GM12878 (cell line): ENCODE measurements at regions not wholly inside any gene's neighbourhood (a gene's known extent, or its start where the extent isn't known, plus 50 kb on each side); places are given as distances from the start of the nearest gene placed in this dataset.

Source experiments
- CBX3 ChIP-seq: fragments of 200-600 bp; sonication (generic); IDR thresholded peaks from 2 replicates; pipeline ENCODE4 v1.6.1; 2016; ENCODE audit warnings: low read depth, borderline replicate concordance
- CBX5 ChIP-seq: sonication (generic); IDR thresholded peaks from 2 replicates; pipeline ENCODE4 v1.6.1; 2016; ENCODE audit warnings: low read depth, moderate library complexity, mild to moderate bottlenecking, inconsistent platforms
- EZH2 ChIP-seq: IDR thresholded peaks from 2 replicates; pipeline ENCODE4 v1.6.1; 2012; ENCODE audit warnings: low read depth, mild to moderate bottlenecking, control low read depth, inconsistent platforms, low read length, borderline replicate concordance; ENCODE audit not compliant: control insufficient read depth
- FOXM1 ChIP-seq: IDR thresholded peaks from 2 replicates; pipeline ENCODE4 v1.6.1; 2012; ENCODE audit warnings: low read depth, mild to moderate bottlenecking, inconsistent platforms, low read length, moderate library complexity
- JUNB ChIP-seq: IDR thresholded peaks from 2 replicates; pipeline ENCODE4 v1.6.1; 2016; ENCODE audit warnings: antibody characterized with exemption, mild to moderate bottlenecking
- POLR2A ChIP-seq: IDR thresholded peaks from 2 replicates; pipeline ENCODE4 v1.6.1; 2011; ENCODE audit warnings: low read depth, mild to moderate bottlenecking, low read length
- POLR2AphosphoS5 ChIP-seq: IDR thresholded peaks from 2 replicates; pipeline ENCODE4 v1.6.1; 2011; ENCODE audit warnings: mild to moderate bottlenecking, low read length, inconsistent platforms
- STAT3 ChIP-seq: IDR thresholded peaks from 2 replicates; pipeline ENCODE4 v1.6.1; 2011; ENCODE audit warnings: low read depth, low read length, improper control_type of control experiment
- TF ChIP-seq, protein P1 (sequence below): fragments of 450-650 bp; IDR thresholded peaks from 2 replicates; pipeline ENCODE4 v1.6.1; 2017; ENCODE audit warnings: mild to moderate bottlenecking, moderate library complexity
- TF ChIP-seq, protein P2 (sequence below): IDR thresholded peaks from 2 replicates; pipeline ENCODE4 v1.6.1; 2011; ENCODE audit warnings: borderline replicate concordance, low read depth, mild to moderate bottlenecking, moderate library complexity, mixed read lengths, low read length; ENCODE audit not compliant: insufficient read depth; ENCODE audit errors: extremely low read length
- TF ChIP-seq, protein P3 (sequence below), 3 experiments: IDR thresholded peaks in 2 of 3; conservative IDR thresholded peaks in 1 of 3; 2 replicates each; pipeline ENCODE4 v1.5.1; 2011; ENCODE audit warnings: low read depth in 3 of 3, low read length in 3 of 3, mild to moderate bottlenecking in 3 of 3, control low read depth in 2 of 3, moderate library complexity in 2 of 3, inconsistent platforms in 1 of 3, mixed read lengths in 1 of 3; ENCODE audit not compliant: control insufficient read depth in 2 of 3, insufficient read depth in 1 of 3; ENCODE audit errors: extremely low read depth in 1 of 3
- TF ChIP-seq, protein P4 (sequence below): fragments of 450-650 bp; IDR thresholded peaks from 2 replicates; pipeline ENCODE4 v1.6.1; 2017; ENCODE audit warnings: mild to moderate bottlenecking, moderate library complexity
- TF ChIP-seq, protein P5 (sequence below): IDR thresholded peaks from 2 replicates; pipeline ENCODE4 v1.6.1; 2011; ENCODE audit warnings: low read depth, mild to moderate bottlenecking, low read length, moderate library complexity, borderline replicate concordance; ENCODE audit errors: extremely low read depth

DNA sequence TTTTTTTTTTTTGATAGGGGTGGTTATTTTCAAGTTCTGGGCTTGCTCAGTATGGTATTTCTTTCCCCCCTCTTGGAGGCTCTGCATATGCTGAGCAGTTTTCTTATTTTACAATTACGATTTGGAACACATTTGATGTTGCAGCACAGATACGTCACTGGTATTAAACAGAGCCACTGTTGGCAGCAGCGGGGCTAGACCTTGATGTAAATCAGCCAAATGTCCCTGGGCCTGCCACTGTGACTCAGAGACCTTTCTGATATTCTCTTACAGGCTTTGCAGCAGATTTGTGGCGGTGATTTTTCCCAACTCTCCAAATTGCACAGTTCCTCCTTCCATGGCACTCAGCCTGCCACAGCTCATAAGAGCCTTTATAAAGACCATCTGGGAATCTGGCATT, 81.1 kb downstream of the VMA21 start:
- TF ChIP-seq EZH2, result no peak
- no peak for TF ChIP-seq JUNB
- TF ChIP-seq, protein P1, sequence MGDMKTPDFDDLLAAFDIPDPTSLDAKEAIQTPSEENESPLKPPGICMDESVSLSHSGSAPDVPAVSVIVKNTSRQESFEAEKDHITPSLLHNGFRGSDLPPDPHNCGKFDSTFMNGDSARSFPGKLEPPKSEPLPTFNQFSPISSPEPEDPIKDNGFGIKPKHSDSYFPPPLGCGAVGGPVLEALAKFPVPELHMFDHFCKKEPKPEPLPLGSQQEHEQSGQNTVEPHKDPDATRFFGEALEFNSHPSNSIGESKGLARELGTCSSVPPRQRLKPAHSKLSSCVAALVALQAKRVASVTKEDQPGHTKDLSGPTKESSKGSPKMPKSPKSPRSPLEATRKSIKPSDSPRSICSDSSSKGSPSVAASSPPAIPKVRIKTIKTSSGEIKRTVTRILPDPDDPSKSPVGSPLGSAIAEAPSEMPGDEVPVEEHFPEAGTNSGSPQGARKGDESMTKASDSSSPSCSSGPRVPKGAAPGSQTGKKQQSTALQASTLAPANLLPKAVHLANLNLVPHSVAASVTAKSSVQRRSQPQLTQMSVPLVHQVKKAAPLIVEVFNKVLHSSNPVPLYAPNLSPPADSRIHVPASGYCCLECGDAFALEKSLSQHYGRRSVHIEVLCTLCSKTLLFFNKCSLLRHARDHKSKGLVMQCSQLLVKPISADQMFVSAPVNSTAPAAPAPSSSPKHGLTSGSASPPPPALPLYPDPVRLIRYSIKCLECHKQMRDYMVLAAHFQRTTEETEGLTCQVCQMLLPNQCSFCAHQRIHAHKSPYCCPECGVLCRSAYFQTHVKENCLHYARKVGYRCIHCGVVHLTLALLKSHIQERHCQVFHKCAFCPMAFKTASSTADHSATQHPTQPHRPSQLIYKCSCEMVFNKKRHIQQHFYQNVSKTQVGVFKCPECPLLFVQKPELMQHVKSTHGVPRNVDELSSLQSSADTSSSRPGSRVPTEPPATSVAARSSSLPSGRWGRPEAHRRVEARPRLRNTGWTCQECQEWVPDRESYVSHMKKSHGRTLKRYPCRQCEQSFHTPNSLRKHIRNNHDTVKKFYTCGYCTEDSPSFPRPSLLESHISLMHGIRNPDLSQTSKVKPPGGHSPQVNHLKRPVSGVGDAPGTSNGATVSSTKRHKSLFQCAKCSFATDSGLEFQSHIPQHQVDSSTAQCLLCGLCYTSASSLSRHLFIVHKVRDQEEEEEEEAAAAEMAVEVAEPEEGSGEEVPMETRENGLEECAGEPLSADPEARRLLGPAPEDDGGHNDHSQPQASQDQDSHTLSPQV, result no peak
- TF ChIP-seq, protein P2, sequence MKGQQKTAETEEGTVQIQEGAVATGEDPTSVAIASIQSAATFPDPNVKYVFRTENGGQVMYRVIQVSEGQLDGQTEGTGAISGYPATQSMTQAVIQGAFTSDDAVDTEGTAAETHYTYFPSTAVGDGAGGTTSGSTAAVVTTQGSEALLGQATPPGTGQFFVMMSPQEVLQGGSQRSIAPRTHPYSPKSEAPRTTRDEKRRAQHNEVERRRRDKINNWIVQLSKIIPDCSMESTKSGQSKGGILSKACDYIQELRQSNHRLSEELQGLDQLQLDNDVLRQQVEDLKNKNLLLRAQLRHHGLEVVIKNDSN, result no peak
- TF ChIP-seq CBX5, result no peak
- no peak for TF ChIP-seq POLR2AphosphoS5
- TF ChIP-seq, protein P3, sequence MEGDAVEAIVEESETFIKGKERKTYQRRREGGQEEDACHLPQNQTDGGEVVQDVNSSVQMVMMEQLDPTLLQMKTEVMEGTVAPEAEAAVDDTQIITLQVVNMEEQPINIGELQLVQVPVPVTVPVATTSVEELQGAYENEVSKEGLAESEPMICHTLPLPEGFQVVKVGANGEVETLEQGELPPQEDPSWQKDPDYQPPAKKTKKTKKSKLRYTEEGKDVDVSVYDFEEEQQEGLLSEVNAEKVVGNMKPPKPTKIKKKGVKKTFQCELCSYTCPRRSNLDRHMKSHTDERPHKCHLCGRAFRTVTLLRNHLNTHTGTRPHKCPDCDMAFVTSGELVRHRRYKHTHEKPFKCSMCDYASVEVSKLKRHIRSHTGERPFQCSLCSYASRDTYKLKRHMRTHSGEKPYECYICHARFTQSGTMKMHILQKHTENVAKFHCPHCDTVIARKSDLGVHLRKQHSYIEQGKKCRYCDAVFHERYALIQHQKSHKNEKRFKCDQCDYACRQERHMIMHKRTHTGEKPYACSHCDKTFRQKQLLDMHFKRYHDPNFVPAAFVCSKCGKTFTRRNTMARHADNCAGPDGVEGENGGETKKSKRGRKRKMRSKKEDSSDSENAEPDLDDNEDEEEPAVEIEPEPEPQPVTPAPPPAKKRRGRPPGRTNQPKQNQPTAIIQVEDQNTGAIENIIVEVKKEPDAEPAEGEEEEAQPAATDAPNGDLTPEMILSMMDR (IDR thresholded peaks at IDR 0.05 in 2 of 3, conservative IDR thresholded peaks at IDR 0.05 in 1 of 3; ENCODE audit: control insufficient read depth in 2 of 3, extremely low read depth in 1 of 3, insufficient read depth in 1 of 3, low read depth in 3 of 3, low read length in 3 of 3), result no peak
- no peak for TF ChIP-seq STAT3
- no peak for TF ChIP-seq FOXM1
- no peak for TF ChIP-seq CBX3
- TF ChIP-seq, protein P4, sequence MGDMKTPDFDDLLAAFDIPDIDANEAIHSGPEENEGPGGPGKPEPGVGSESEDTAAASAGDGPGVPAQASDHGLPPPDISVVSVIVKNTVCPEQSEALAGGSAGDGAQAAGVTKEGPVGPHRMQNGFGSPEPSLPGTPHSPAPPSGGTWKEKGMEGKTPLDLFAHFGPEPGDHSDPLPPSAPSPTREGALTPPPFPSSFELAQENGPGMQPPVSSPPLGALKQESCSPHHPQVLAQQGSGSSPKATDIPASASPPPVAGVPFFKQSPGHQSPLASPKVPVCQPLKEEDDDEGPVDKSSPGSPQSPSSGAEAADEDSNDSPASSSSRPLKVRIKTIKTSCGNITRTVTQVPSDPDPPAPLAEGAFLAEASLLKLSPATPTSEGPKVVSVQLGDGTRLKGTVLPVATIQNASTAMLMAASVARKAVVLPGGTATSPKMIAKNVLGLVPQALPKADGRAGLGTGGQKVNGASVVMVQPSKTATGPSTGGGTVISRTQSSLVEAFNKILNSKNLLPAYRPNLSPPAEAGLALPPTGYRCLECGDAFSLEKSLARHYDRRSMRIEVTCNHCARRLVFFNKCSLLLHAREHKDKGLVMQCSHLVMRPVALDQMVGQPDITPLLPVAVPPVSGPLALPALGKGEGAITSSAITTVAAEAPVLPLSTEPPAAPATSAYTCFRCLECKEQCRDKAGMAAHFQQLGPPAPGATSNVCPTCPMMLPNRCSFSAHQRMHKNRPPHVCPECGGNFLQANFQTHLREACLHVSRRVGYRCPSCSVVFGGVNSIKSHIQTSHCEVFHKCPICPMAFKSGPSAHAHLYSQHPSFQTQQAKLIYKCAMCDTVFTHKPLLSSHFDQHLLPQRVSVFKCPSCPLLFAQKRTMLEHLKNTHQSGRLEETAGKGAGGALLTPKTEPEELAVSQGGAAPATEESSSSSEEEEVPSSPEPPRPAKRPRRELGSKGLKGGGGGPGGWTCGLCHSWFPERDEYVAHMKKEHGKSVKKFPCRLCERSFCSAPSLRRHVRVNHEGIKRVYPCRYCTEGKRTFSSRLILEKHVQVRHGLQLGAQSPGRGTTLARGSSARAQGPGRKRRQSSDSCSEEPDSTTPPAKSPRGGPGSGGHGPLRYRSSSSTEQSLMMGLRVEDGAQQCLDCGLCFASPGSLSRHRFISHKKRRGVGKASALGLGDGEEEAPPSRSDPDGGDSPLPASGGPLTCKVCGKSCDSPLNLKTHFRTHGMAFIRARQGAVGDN, result no peak
- TF ChIP-seq, protein P5, sequence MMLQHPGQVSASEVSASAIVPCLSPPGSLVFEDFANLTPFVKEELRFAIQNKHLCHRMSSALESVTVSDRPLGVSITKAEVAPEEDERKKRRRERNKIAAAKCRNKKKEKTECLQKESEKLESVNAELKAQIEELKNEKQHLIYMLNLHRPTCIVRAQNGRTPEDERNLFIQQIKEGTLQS, result no peak
- no peak for TF ChIP-seq POLR2A
